ENCODE measurements at regions not wholly inside any gene's neighbourhood (a gene's known extent, or its start where the extent isn't known, plus 50 kb on each side); places are given as distances from the start of the nearest gene placed in this dataset.

DNA sequence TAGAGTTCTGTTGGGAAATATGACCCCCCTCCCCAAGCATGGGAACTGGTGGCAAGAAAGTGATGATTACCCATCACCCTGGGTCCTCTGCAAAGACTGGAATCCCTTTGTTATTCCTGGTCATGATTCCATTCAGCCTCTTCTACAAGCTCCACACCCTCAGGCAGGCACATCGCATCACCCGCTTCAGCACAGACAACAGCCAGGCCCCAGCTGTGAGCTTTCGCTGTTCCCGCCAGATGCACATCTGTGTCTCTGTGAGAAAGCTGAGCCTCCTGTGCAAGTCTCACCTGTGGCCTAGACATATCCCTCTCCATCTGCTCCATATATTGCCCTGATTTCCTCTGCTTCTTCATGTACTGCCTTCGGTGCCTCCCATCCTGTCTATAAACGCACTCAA, 368.0 kb upstream of the RAB6C start:
- H3K4me1 ChIP-seq (ENCODE audit: control insufficient read depth, extremely low read depth, insufficient read depth, low read length), result no peaks in the 10 kb centered on the region
- no peaks in the 10 kb centered on the region for H4K20me1 ChIP-seq (ENCODE audit: control insufficient read depth, extremely low read depth, insufficient read depth, low read length)
- no peak overlapping the region for H3K9ac ChIP-seq (ENCODE audit: control insufficient read depth, extremely low read depth, insufficient read depth, low read length)
- FAIRE-seq (no peak), DNase-seq (ENCODE audit: low read depth, low spot score) (no peak)
- TF ChIP-seq, protein P1, sequence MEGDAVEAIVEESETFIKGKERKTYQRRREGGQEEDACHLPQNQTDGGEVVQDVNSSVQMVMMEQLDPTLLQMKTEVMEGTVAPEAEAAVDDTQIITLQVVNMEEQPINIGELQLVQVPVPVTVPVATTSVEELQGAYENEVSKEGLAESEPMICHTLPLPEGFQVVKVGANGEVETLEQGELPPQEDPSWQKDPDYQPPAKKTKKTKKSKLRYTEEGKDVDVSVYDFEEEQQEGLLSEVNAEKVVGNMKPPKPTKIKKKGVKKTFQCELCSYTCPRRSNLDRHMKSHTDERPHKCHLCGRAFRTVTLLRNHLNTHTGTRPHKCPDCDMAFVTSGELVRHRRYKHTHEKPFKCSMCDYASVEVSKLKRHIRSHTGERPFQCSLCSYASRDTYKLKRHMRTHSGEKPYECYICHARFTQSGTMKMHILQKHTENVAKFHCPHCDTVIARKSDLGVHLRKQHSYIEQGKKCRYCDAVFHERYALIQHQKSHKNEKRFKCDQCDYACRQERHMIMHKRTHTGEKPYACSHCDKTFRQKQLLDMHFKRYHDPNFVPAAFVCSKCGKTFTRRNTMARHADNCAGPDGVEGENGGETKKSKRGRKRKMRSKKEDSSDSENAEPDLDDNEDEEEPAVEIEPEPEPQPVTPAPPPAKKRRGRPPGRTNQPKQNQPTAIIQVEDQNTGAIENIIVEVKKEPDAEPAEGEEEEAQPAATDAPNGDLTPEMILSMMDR (optimal IDR thresholded peaks at IDR 0.05 in 1 of 3, IDR thresholded peaks at IDR 0.05 in 1 of 3, conservative IDR thresholded peaks at IDR 0.05 in 1 of 3; ENCODE audit: extremely low read depth in 1 of 3, insufficient read depth in 2 of 3, low read length in 3 of 3), result no peak
- TF ChIP-seq EZH2 (IDR thresholded peaks at IDR 0.05; ENCODE audit: low read length), result no peak
- no peaks in the 10 kb centered on the region for H3K79me2 ChIP-seq (ENCODE audit: control insufficient read depth, insufficient read depth, low read length)
- dilution Hi-C loops (cut with MboI; ENCODE audit: extremely low pct_ligation_motif_present, low sequenced_read_pairs), result no loop called here
- no peaks in the 10 kb centered on the region for H3K9me3 ChIP-seq (ENCODE audit: control insufficient read depth, low read depth, low read length)
- no peak overlapping the region for H3K27ac ChIP-seq (ENCODE audit: control insufficient read depth, insufficient read depth, low read length)
- H3K27me3 ChIP-seq (ENCODE audit: control insufficient read depth, extremely low read depth, insufficient read depth, low read length), result no peaks in the 10 kb centered on the region
- no peak overlapping the region for H3K4me2 ChIP-seq (ENCODE audit: control insufficient read depth, extremely low read depth, insufficient read depth, low read depth, low read length)
- H3K4me3 ChIP-seq (ENCODE audit: control insufficient read depth in 2 of 3, extremely low read depth in 1 of 3, insufficient read depth in 2 of 3, low read depth in 1 of 3, low read length in 3 of 3), result no peak overlapping the region
- no peaks in the 10 kb centered on the region for H3K36me3 ChIP-seq (ENCODE audit: control insufficient read depth in 2 of 2, extremely low read depth in 1 of 2, insufficient read depth in 2 of 2, low read length in 2 of 2)
- no peak overlapping the region for H2AFZ ChIP-seq (ENCODE audit: control insufficient read depth, low read length)
- no peaks in the 10 kb centered on the region for H3K9me1 ChIP-seq (ENCODE audit: control insufficient read depth, extremely low read depth, insufficient read depth, low read length)

DNA sequence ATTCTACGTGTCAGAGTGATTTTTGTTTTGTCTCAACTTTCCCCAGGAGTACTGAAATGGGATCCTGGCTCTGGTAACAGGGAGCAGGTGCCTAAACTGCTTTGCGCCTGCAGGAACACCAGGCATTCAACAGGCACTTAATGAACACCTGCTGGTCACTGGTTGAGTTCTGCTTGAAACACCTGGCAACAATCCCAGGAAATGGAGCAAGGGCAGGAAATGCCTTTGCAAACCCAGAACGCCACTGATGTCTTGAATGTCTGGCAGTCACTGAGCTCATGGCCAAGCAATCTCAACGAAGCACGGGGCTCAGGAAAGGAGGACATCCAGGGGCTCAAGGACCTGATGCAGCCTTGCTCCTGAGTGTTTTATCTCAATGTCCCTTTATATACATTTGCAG, 360.0 kb upstream of the RAB6C start:
- no peaks in the 10 kb centered on the region for H3K79me2 ChIP-seq (ENCODE audit: control insufficient read depth, insufficient read depth, low read length)
- TF ChIP-seq, protein P1 (optimal IDR thresholded peaks at IDR 0.05 in 1 of 3, IDR thresholded peaks at IDR 0.05 in 1 of 3, conservative IDR thresholded peaks at IDR 0.05 in 1 of 3; ENCODE audit: extremely low read depth in 1 of 3, insufficient read depth in 2 of 3, low read length in 3 of 3), result no peak
- TF ChIP-seq EZH2 (IDR thresholded peaks at IDR 0.05; ENCODE audit: low read length), result no peak
- H2AFZ ChIP-seq (ENCODE audit: control insufficient read depth, low read length), result no peak overlapping the region
- no peaks in the 10 kb centered on the region for H3K9me1 ChIP-seq (ENCODE audit: control insufficient read depth, extremely low read depth, insufficient read depth, low read length)
- no peaks in the 10 kb centered on the region for H3K27me3 ChIP-seq (ENCODE audit: control insufficient read depth, extremely low read depth, insufficient read depth, low read length)
- no peak overlapping the region for H3K4me3 ChIP-seq (ENCODE audit: control insufficient read depth in 2 of 3, extremely low read depth in 1 of 3, insufficient read depth in 2 of 3, low read depth in 1 of 3, low read length in 3 of 3)
- H3K4me1 ChIP-seq (ENCODE audit: control insufficient read depth, extremely low read depth, insufficient read depth, low read length), result no peaks in the 10 kb centered on the region
- H3K27ac ChIP-seq (ENCODE audit: control insufficient read depth, insufficient read depth, low read length), result no peak overlapping the region
- dilution Hi-C loops (cut with MboI; ENCODE audit: extremely low pct_ligation_motif_present, low sequenced_read_pairs), result no loop called here
- no peak for FAIRE-seq
- no peak overlapping the region for H3K4me2 ChIP-seq (ENCODE audit: control insufficient read depth, extremely low read depth, insufficient read depth, low read depth, low read length)
- H4K20me1 ChIP-seq (ENCODE audit: control insufficient read depth, extremely low read depth, insufficient read depth, low read length), result no peaks in the 10 kb centered on the region
- H3K9me3 ChIP-seq (ENCODE audit: control insufficient read depth, low read depth, low read length), result no peaks in the 10 kb centered on the region
- no peak overlapping the region for H3K9ac ChIP-seq (ENCODE audit: control insufficient read depth, extremely low read depth, insufficient read depth, low read length)
- DNase-seq (ENCODE audit: low read depth, low spot score), result no peak
- no peaks in the 10 kb centered on the region for H3K36me3 ChIP-seq (ENCODE audit: control insufficient read depth in 2 of 2, extremely low read depth in 1 of 2, insufficient read depth in 2 of 2, low read length in 2 of 2)
